ENCODE measurements at regions not wholly inside any gene's neighbourhood (a gene's known extent, or its start where the extent isn't known, plus 50 kb on each side); places are given as distances from the start of the nearest gene placed in this dataset.

DNA sequence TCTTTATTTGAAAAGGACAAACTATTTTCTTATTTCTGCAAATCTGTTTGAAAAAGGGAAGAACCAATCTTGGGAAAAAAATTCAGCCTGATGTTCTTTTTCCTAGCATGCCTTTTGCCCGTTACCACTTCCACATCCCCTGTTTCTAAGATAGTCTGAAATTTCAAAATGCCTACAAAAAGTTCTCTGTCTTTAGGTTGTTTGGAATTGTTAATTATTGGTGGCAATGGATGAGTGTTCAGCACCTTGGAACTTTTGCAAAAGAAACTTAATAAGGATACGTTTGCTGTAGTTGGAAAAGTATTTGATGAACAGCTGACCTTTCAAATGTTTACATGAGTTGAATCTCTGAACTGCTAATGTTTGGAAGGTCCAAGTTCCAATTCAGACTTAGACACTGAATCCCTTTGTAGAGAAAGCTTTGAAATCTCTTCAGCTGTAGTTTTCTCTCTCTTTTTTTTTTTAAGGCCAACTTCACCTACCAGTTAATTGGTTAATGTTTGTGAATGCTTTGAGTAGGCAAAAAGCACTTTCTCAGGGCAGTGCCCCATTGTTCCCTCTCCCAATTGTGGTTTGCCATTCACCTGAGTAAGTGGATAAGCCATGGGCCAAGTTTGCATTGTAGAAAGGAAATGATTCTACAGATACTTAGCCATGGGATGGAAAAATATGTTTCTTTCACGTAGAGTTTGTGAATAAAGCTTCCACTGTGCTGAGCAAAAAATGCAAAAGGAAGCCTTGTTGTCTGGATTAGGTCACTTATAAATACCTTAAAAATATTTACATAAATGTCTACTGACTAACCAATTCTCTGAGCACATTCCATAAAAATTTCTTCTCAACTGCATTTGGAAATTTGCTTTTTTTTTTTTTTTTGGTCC lies 156.4 kb upstream of the ELL2 start:
- WGBS, 2 experiments (ENCODE audit: extremely low coverage in 1 of 2, insufficient coverage in 1 of 2, insufficient read length in 1 of 2, insufficient replicate concordance in 2 of 2, low coverage in 1 of 2, low lambda C conversion rate in 2 of 2, missing lambda C conversion rate in 1 of 2) = 90% methylated on average over 3 of the region's 3 CpGs; no CpG with 5 or more reads in 1 of the 2 experiments
- no peak overlapping the region for H4K5ac ChIP-seq (ENCODE audit: insufficient read length, low read depth, low read length)
- H3K4me3 ChIP-seq (ENCODE audit: extremely low read depth in 1 of 4, insufficient read depth in 2 of 4, low read depth in 3 of 4, low read length in 4 of 4) = no peak overlapping the region
- no peak overlapping the region for H3K4ac ChIP-seq (replicated peaks; ENCODE audit: insufficient read length, low read depth, low read length)
- no peak overlapping the region for H3K56ac ChIP-seq (replicated peaks; ENCODE audit: insufficient read length, low read depth, low read length)
- H3K18ac ChIP-seq (ENCODE audit: extremely low read depth, low read length) = no peak overlapping the region
- no peak overlapping the region for H2AK5ac ChIP-seq (ENCODE audit: low read depth, low read length)
- DNase-seq (ENCODE audit: low read depth in 1 of 2, low spot score in 2 of 2) (no peak), FAIRE-seq (no peak)
- no peak overlapping the region for H3K14ac ChIP-seq (ENCODE audit: insufficient read length)
- H2BK5ac ChIP-seq (ENCODE audit: low read depth, low read length) = no peak overlapping the region
- H4K8ac ChIP-seq (ENCODE audit: extremely low read depth, insufficient read depth, low read length) = no peak overlapping the region
- peak overlapping the region; percentile 16; the same call in 1 of the 2 replicates for H2AFZ ChIP-seq (ENCODE audit: low read length)
- H2BK15ac ChIP-seq (ENCODE audit: low read length) = no peak overlapping the region
- H3K23ac ChIP-seq (ENCODE audit: insufficient read length) = no peak overlapping the region
- no peaks in the 10 kb centered on the region for H3K9me3 ChIP-seq (ENCODE audit: insufficient read depth in 2 of 2, low read depth in 1 of 2, low read length in 1 of 2)
- peaks cover 0 to 1% (median 0%) of the 10 kb centered on the region in 4 experiments; a peak in 1 of 7 replicates for H3K27me3 ChIP-seq (replicated peaks in 1 of 4; ENCODE audit: control insufficient read depth in 3 of 4, extremely low read depth in 1 of 4, insufficient read depth in 3 of 4, low read length in 3 of 4)
- ChIA-PET POLR2A (ENCODE audit: partially characterized antibody) (interaction anchor here (0.7 kb wide), 1 partner anchor 205 kb away, joined by 3 read pairs; no protein-coding TSS in a partner anchor), CTCF (ENCODE audit: partially characterized antibody) (interaction anchor here (0.7 kb wide), 1 partner anchor 27 kb away, joined by 3 read pairs; no protein-coding TSS in a partner anchor)
- no peak overlapping the region for H3K9ac ChIP-seq (replicated peaks in 1 of 4; ENCODE audit: extremely low read depth in 1 of 4, low read depth in 3 of 4, low read length in 3 of 4)
- H2BK20ac ChIP-seq (ENCODE audit: low read length) = no peak overlapping the region
- no peak overlapping the region for H2BK120ac ChIP-seq (replicated peaks; ENCODE audit: low read depth, low read length)
- H4K20me1 ChIP-seq (replicated peaks in 1 of 2; ENCODE audit: control insufficient read depth in 1 of 2, insufficient read depth in 2 of 2, low read length in 2 of 2) = no peaks in the 10 kb centered on the region
- no peaks in the 10 kb centered on the region for H3K79me1 ChIP-seq (ENCODE audit: low read depth, low read length)
- H3K23me2 ChIP-seq (ENCODE audit: low read depth, low read length) = no peaks in the 10 kb centered on the region
- no peak overlapping the region for H3K4me2 ChIP-seq (ENCODE audit: insufficient read depth in 1 of 2, low read depth in 2 of 2, low read length in 2 of 2)
- H3K36me3 ChIP-seq (ENCODE audit: control insufficient read depth in 2 of 4, insufficient read depth in 4 of 4, low read length in 3 of 4) = no peaks in the 10 kb centered on the region
- no peaks in the 10 kb centered on the region for H3K4me1 ChIP-seq (replicated peaks in 1 of 4; ENCODE audit: control insufficient read depth in 3 of 4, insufficient read depth in 4 of 4, low read length in 3 of 4)
- no peak overlapping the region for H4K91ac ChIP-seq (replicated peaks; ENCODE audit: insufficient read length, low read length)
- H3K27ac ChIP-seq (ENCODE audit: low read depth, low read length) = no peak overlapping the region
- H3K79me2 ChIP-seq (ENCODE audit: control insufficient read depth in 1 of 2, insufficient read depth in 2 of 2, low read length in 2 of 2) = no peaks in the 10 kb centered on the region
- H2BK12ac ChIP-seq (ENCODE audit: low read depth, low read length) = no peak overlapping the region
- no peak for TF ChIP-seq BACH1 (IDR thresholded peaks at IDR 0.05; ENCODE audit: low read length)
- TF ChIP-seq NANOG (IDR thresholded peaks at IDR 0.05; ENCODE audit: insufficient read depth, low read depth, low read length, poor library complexity, severe bottlenecking) = no peak
- TF ChIP-seq SP4 (IDR thresholded peaks at IDR 0.05; ENCODE audit: low read length) = no peak
- TF ChIP-seq SP2 (IDR thresholded peaks at IDR 0.05; ENCODE audit: low read length) = no peak
- TF ChIP-seq SIN3A (conservative IDR thresholded peaks at IDR 0.05 in 1 of 2, IDR thresholded peaks at IDR 0.05 in 1 of 2; ENCODE audit: low read depth in 1 of 2, low read length in 2 of 2) = no peak
- no peak for TF ChIP-seq CHD1 (IDR thresholded peaks at IDR 0.05; ENCODE audit: low read depth, low read length)
- TF ChIP-seq TCF12 (IDR thresholded peaks at IDR 0.05; ENCODE audit: low read depth, low read length) = no peak
- TF ChIP-seq KDM1A (IDR thresholded peaks at IDR 0.05; ENCODE audit: borderline replicate concordance, low read length) = no peak
- no peak for TF ChIP-seq CREB1 (IDR thresholded peaks at IDR 0.05)
- no peak for TF ChIP-seq RFX5 (IDR thresholded peaks at IDR 0.05; ENCODE audit: borderline replicate concordance, low read depth, low read length)
- TF ChIP-seq YY1 (IDR thresholded peaks at IDR 0.05; ENCODE audit: low read depth, low read length) = no peak

Data from H1 (cell line).